MV-4-11 (cell line): ENCODE measurements at regions not wholly inside any gene's neighbourhood (a gene's known extent, or its start where the extent isn't known, plus 50 kb on each side); places are given as distances from the start of the nearest gene placed in this dataset.
"Not testable (repeated sequence)": the region's sequence is repeated elsewhere in the genome, so short reads cannot be mapped to it uniquely, and the experiment has no call there.

Experiments
- DNase-seq: peaks from one replicate; lab custom pipeline; 2025; lab: John Stamatoyannopoulos, UW

- DNase-seq = no peak
Measured at GRCh38 chr18:76307293-76307690, 187.8 kb downstream of the ZNF516 start.

GRCh38 chr18:76306685-76307292 is 188.3 kb downstream of the ZNF516 start:
- DNase-seq = no peak

GRCh38 chr18:76285866-76286265 is 209.2 kb downstream of the ZNF516 start:
- DNase-seq = no peak

- DNase-seq = no peak
Measured at GRCh38 chr18:76281565-76281964, 213.5 kb downstream of the ZNF516 start.

- no peak for DNase-seq
Measured at GRCh38 chr18:76277801-76278200, 217.2 kb downstream of the ZNF516 start.

GRCh38 chr18:76275727-76276313 is 219.2 kb downstream of the ZNF516 start:
- DNase-seq = no peak

- peak; percentile 24 for DNase-seq
Measured at GRCh38 chr18:76274468-76275289, 220.4 kb downstream of the ZNF516 start.

GRCh38 chr18:76273956-76274355 is 221.1 kb downstream of the ZNF516 start:
- no peak for DNase-seq

GRCh38 chr18:76273036-76273545 is 222.0 kb downstream of the ZNF516 start:
- DNase-seq = no peak

GRCh38 chr18:76267423-76267822 is 227.6 kb downstream of the ZNF516 start:
- not testable (repeated sequence) for DNase-seq

- no peak for DNase-seq
Measured at GRCh38 chr18:76266236-76266991, 228.6 kb downstream of the ZNF516 start.

- no peak for DNase-seq
Measured at GRCh38 chr18:76265497-76266235, 229.4 kb downstream of the ZNF516 start.

GRCh38 chr18:76264876-76265250 is 230.2 kb downstream of the ZNF516 start:
- no peak for DNase-seq

- peak; percentile 12 for DNase-seq
Measured at GRCh38 chr18:76264198-76264875, 230.7 kb downstream of the ZNF516 start.

GRCh38 chr18:76263046-76264005 is 231.7 kb downstream of the ZNF516 start:
- no peak for DNase-seq

- no peak for DNase-seq
Measured at GRCh38 chr18:76260941-76261472, 234.0 kb downstream of the ZNF516 start.

- DNase-seq = no peak
Measured at GRCh38 chr18:76259711-76260110, 235.3 kb downstream of the ZNF516 start.

- DNase-seq = no peak
Measured at GRCh38 chr18:76259096-76259495, 235.9 kb downstream of the ZNF516 start.

- DNase-seq = no peak
Measured at GRCh38 chr18:76258209-76258608, 236.8 kb downstream of the ZNF516 start.
